ENCODE measurements at regions not wholly inside any gene's neighbourhood (a gene's known extent, or its start where the extent isn't known, plus 50 kb on each side); places are given as distances from the start of the nearest gene placed in this dataset. TPM values are rescaled to one million over a fixed set of nuclear protein-coding genes. Genes with fewer than 3 reads are reported as not detected.

GRCh38 chr2:192250961-192251360 lies 56.2 kb upstream of the TMEFF2 start:
- no peak for DNase-seq (ENCODE audit: low spot score)

GRCh38 chr2:192247456-192247855 lies 52.7 kb upstream of the TMEFF2 start:
- DNase-seq (ENCODE audit: low spot score), result no peak
- no peak for ATAC-seq (ENCODE audit: low FRiP score)
- no peak for TF ChIP-seq CTCF (IDR thresholded peaks at IDR 0.05)

More at GRCh38 chr2:192250961-192251360, 56.2 kb upstream of the TMEFF2 start:
- TF ChIP-seq CTCF (IDR thresholded peaks at IDR 0.05), result no peak
- no peak for ATAC-seq (ENCODE audit: low FRiP score)

- DNase-seq (ENCODE audit: low spot score), result no peak
- no peak for TF ChIP-seq CTCF (IDR thresholded peaks at IDR 0.05)
- ATAC-seq (ENCODE audit: low FRiP score), result no peak
These were observed 51.6 kb upstream of the TMEFF2 start for GRCh38 chr2:192246297-192246696.

- ATAC-seq (ENCODE audit: low FRiP score) (no peak), DNase-seq (ENCODE audit: low spot score) (no peak)
- no peak for TF ChIP-seq CTCF (IDR thresholded peaks at IDR 0.05)
These were observed 50.6 kb upstream of the TMEFF2 start for GRCh38 chr2:192245329-192245728.

Small RNA genes in the stretch of these regions (small RNA-seq; reads per million reads assigned to genes)
- gene AC068135.1 (not detected), gene AC074290.1 (not detected), gene RF00017 (not detected), gene RF00273 (not detected), gene RNU6-169P (not detected)

Measured in omental fat pad (tissue), 3 donors.